Left hindlimb (tissue), 1 donor: ENCODE measurements at regions not wholly inside any gene's neighbourhood (a gene's known extent, or its start where the extent isn't known, plus 50 kb on each side); places are given as distances from the start of the nearest gene placed in this dataset.

Experiments used
- DNase-seq: peaks from one replicate; pipeline ENCODE4 v3.0.0-alpha.2; 2018

- no peak for DNase-seq
These were observed 140.6 kb downstream of the C1D start for GRCh38 chr2:67922080-67922785.

- no peak for DNase-seq
These were observed 139.1 kb downstream of the C1D start for GRCh38 chr2:67923696-67924095.

DNA sequence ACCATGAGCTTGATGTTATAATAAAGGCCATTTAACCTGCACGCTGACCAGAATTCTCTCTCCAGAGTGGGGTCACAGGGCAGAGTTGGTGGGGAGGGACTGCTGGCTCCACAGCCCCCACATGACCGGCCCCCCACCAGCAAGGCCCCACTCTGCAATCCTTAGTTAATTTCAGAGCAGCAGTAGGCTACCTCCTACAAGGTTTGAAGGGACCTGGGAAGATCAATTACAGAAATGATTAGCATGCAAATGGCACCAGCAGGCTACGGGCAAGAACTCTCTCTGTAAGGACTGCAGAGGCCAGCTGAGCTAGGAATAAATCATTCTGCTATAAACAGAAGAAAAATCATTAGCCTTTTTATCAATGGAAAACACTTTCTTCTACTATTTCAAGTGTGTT is 135.3 kb downstream of the C1D start:
- DNase-seq, result no peak

GRCh38 chr2:67930156-67930555 is 132.6 kb downstream of the C1D start:
- no peak for DNase-seq

DNA sequence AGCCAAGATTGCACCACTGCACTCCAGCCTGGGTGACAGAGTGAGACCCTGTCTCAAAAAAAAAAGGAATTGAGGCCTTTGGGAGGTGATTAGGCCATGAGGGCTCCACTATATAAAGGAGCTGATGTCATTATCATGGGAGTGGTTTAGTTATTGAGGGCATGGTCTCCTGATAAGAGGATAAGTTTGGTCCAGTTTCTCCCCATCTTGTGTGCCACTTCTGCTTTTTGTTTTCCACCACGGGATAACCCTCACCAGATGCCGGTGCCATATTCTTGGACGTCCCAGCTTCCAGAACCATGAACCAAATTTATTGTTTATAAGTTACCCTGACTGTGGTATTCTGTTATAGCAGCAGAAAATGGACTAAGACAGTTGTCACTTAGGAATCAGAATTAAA is 125.8 kb downstream of the C1D start:
- no peak for DNase-seq

DNA sequence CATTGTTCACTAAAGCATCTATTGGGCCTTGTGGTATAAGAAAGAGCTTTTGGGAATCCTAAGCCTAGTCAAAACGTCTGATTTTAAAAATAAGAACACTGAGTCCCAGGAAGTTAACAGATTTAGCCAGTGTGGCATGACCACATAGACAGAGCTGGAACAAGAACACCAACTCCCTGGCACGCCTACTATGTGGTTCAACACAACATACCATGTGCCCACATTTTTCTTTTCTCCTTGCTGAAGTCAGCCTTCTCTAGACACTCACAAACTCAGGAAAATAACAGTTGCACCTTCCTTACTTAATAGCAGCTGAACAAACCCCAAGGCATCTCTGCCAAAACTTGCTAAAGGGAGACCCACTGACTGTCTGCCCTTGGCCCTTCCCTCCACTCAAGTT is 124.8 kb downstream of the C1D start:
- no peak for DNase-seq

- no peak for DNase-seq
These were observed 117.7 kb downstream of the C1D start for GRCh38 chr2:67945056-67945455.

DNA sequence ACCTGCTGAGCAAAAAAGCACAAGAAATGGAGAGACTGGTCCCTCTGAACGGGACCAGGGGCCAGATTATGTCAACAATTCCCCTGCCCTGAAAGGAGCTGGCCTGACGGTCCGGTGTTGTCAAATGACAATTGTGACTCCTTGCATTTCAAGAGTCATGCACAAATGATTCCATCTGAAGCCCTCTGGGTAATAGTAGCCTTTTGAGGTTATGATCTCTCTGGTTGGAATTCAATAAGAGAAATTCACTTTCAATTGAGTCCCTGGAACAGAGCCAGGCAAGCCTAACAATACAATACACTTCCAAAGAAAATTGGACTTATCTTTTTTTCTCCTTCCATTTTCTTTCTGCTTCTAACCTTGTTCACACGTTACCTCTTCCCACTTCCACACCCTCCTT is 116.9 kb downstream of the C1D start:
- DNase-seq, result no peak

DNA sequence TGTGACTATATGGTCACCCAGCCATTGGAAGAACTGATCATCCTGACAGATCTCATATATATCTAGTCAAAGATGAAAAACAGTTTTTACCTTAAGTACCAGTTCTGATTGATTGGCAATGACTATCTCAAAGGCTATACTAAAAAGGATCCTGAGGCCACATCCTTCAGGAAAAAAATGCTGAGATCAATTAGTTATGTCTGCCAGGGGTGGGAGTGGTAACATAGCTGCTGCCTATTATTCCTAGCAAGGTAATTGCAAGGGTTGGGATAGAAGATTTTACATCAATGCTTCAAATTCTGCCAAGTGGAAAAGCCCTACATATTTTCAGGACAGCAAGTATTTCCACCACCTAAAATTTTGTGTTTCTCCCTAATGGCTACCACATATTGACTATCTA is 114.7 kb downstream of the C1D start:
- DNase-seq, result no peak

DNA sequence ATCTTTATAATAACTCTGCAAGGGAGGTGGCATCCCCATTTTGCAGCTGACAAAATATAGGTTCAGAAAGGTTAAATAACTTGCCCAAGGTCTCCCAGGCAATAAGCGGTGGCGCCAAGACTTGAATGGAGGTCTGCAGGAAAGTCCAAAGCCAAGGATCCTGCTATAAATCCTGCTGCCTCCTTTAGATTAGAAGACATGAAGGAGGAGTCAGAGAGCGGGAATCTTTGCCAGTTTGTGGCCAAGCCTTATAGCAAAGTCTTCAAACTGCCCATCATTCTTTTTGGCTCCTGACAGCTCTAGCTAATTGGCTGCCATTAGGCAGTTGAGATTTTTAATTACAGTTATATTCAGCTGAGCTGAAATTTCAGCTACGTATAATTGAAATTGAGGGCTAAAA is 114.3 kb downstream of the C1D start:
- DNase-seq, result no peak

- no peak for DNase-seq
These were observed 112.8 kb downstream of the C1D start for GRCh38 chr2:67950018-67950417.

DNA sequence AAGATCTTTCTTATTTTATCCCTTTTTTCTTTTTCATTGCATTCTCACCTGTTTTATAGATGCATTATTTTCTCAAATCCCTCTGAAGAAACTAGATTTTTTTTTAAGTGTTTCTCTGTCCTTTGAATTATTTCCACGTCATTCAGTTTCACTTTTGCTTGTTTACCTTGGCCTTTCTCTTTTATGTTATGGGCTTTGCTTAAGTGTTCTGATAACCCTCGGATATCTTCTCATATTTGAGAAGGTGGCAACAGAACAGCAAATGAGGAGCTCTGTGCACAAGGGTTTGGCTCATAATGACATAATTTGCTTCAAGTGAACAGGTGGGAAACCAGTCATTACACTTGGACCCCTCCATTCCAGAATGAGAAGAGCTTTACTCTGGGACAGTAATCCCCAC is 111.9 kb downstream of the C1D start:
- no peak for DNase-seq

GRCh38 chr2:67952066-67952465 is 110.7 kb downstream of the C1D start:
- DNase-seq, result no peak

GRCh38 chr2:67954093-67954748 is 108.6 kb downstream of the C1D start:
- DNase-seq, result no peak

DNA sequence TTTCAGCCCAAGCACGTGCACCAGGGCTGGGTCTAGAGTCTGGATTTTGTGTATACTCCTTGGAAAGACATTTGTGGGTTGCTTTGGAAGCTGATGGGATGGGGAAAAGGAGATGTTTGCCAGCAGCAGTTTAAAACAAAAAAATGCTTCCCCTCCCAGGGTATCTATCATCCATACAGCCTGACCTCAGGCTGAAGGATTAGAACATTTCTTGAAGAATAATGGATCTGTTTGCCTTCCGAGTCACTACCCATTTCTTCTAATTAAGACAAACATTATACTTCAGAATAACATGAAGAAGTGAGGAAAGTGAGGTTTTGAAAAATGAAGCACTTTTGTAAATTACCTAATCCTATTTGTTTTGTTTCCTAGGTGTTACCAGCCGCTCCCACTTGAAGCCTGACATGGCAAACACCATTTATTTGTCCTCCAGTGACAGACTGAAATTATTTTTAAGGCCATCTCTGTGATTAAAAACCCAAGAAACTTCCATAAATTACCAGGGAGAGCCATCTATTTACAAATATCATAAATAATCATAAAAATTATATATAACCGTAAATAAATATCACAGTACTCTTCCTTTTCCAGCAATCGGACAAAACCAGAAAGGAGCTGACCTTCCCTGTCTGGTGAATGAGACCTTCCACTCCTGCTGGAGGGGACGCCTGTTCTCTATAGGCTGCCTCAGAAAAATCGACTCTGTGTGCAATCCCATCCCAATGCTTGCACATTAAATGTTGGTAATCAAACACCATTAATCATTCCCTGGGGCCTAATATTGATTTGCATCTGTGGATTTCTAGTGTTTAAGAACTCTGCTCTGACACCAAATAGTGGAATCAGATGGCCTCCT is 106.8 kb downstream of the C1D start:
- DNase-seq, result no peak

DNA sequence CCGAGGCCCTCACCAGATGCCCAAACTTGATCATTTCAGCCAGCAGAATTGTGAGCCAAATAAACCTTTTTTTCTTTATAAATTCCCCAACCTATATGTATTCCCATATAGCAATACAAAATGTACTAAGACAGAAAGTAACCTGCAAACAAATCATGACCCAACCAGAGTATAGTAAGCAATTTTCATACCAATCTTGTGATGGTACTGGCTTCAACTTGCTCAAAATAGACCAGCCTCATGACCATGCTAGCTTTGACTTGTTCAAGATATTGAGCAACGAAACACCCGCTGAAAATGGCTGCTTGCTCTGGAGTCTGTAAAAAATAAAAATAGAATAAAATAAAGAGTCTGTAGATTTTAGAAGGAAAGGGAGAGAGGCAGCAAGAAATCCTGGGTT is 97.6 kb downstream of the C1D start:
- no peak for DNase-seq

DNA sequence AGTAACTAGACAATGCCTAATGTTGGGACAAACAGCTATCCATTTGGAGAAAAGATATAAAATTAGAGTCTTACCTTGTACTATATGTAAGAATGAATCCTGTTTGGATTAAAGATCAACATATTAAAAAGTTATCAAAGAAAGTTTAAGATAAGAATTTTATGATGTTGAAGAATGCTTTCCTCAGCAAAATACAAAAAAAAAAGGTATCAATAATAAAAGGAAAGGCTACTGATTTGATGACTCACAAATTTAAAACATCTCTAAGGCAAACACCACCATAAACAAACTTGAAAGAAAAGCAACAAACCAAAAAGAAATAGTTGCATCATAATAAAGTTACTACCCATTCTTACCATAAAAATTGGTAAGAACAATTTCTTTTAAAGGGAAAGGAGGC is 92.7 kb downstream of the C1D start:
- DNase-seq, result no peak

DNA sequence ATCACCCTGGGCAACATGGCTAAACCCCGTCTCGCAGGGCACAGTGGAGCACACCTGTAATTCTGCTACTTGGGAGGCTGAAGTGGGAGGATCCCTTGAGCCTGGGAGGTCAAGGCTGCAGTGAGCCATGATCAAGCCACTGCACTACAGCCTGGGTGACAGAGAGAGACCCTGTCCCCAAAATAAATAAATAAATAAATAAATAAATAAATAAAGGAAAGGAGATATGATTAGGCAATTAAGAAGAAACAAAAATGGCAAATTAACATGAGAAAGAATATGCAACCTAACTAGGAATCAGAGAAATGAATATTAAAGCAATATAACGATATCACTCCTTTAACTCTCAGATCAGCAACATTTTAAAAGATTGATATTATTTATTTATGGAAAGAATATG is 92.3 kb downstream of the C1D start:
- no peak for DNase-seq

- DNase-seq, result no peak
These were observed 88.0 kb downstream of the C1D start for GRCh38 chr2:67974559-67975430.

DNA sequence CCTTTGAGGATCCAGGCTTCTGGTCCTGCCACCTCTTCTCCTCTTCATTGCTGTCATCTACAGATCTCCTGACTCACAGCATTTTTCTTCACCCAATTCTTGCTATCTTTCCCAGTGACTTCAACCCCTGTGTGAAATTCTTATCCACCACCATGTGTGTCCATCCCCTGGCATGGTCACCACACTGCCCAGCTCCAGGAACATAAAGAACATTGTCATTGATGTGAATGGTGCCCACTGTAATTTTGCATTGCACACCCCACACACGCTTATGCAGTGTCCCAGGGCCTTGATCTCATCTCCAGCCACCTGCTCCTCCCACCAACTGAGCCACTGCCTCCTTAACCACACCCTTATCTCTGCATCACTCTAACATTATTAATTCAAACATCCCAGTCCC is 85.3 kb downstream of the C1D start:
- no peak for DNase-seq

DNA sequence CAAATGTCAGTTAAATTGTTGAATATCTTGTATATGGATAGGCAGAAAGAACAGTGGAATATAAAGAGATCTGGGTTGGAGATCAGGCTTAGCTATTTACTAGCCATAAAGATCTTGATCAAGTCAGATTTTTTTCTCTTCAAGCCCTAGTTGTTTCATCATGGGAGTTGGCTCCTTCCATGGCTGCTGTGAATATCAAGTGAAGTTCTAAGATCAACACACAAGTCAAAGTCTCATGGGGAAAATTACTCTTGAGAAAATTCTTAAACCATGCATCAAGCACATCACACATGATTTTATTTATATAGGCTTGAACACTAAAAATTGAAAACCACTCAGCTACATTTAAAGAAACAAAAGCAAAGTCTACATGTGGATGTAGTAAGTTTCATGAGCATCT is 79.8 kb downstream of the C1D start:
- DNase-seq, result no peak

GRCh38 chr2:67984600-67984999 is 78.2 kb downstream of the C1D start:
- no peak for DNase-seq

GRCh38 chr2:67985586-67985985 is 77.2 kb downstream of the C1D start:
- DNase-seq, result no peak
